ENCODE measurements at regions not wholly inside any gene's neighbourhood (a gene's known extent, or its start where the extent isn't known, plus 50 kb on each side); places are given as distances from the start of the nearest gene placed in this dataset.

GRCh38 chrX:124791492-124792095 is 445.2 kb downstream of the SH2D1A start:
- intact Hi-C loops (cut with DNase I), result no loop called here
- H3K27me3 ChIP-seq, result no peaks in the 10 kb centered on the region
- no peaks in the 10 kb centered on the region for H3K36me3 ChIP-seq
- no peaks in the 10 kb centered on the region for H3K4me1 ChIP-seq
- no peak overlapping the region for H3K4me3 ChIP-seq
- no peaks in the 10 kb centered on the region for H3K9me3 ChIP-seq
- no peak for TF ChIP-seq POLR2AphosphoS5 (IDR thresholded peaks at IDR 0.05; ENCODE audit: insufficient read depth in 1 of 2, low read depth in 1 of 2)
- TF ChIP-seq CTCF (IDR thresholded peaks at IDR 0.05), result no peak
- TF ChIP-seq POLR2A (IDR thresholded peaks at IDR 0.05), result no peak
- H3K27ac ChIP-seq, result no peak overlapping the region
- DNase-seq (ENCODE audit: extremely low spot score in 2 of 2), result no peak

GRCh38 chrX:124796989-124797388 is 450.6 kb downstream of the SH2D1A start:
- Histone ChIP-seq H3K27me3 (no peaks in the 10 kb centered on the region), H3K9me3 (no peaks in the 10 kb centered on the region), H3K4me3 (no peak overlapping the region), H3K36me3 (no peaks in the 10 kb centered on the region), H3K27ac (no peak overlapping the region), H3K4me1 (no peaks in the 10 kb centered on the region)
- no peak for DNase-seq (ENCODE audit: extremely low spot score in 2 of 2)
- TF ChIP-seq POLR2A (IDR thresholded peaks at IDR 0.05), result no peak
- no peak for TF ChIP-seq POLR2AphosphoS5 (IDR thresholded peaks at IDR 0.05; ENCODE audit: insufficient read depth in 1 of 2, low read depth in 1 of 2)
- TF ChIP-seq CTCF (IDR thresholded peaks at IDR 0.05), result no peak
- intact Hi-C loops (cut with DNase I), result no loop called here

GRCh38 chrX:124804962-124805361 is 458.6 kb downstream of the SH2D1A start:
- intact Hi-C loops (cut with DNase I), result no loop called here
- no peaks in the 10 kb centered on the region for H3K4me1 ChIP-seq
- H3K27me3 ChIP-seq, result no peaks in the 10 kb centered on the region
- no peaks in the 10 kb centered on the region for H3K36me3 ChIP-seq
- no peaks in the 10 kb centered on the region for H3K9me3 ChIP-seq
- DNase-seq (ENCODE audit: extremely low spot score in 2 of 2), result no peak
- TF ChIP-seq POLR2A (IDR thresholded peaks at IDR 0.05) (no peak), CTCF (IDR thresholded peaks at IDR 0.05) (no peak), POLR2AphosphoS5 (IDR thresholded peaks at IDR 0.05; ENCODE audit: insufficient read depth in 1 of 2, low read depth in 1 of 2) (no peak)
- H3K4me3 ChIP-seq, result no peak overlapping the region
- H3K27ac ChIP-seq, result no peak overlapping the region

GRCh38 chrX:124805486-124805885 is 459.1 kb downstream of the SH2D1A start:
- no peaks in the 10 kb centered on the region for H3K27me3 ChIP-seq
- TF ChIP-seq CTCF (IDR thresholded peaks at IDR 0.05), result no peak
- no peaks in the 10 kb centered on the region for H3K9me3 ChIP-seq
- no peaks in the 10 kb centered on the region for H3K4me1 ChIP-seq
- intact Hi-C loops (cut with DNase I), result no loop called here
- H3K36me3 ChIP-seq, result no peaks in the 10 kb centered on the region
- DNase-seq (ENCODE audit: extremely low spot score in 2 of 2), result no peak
- no peak overlapping the region for H3K4me3 ChIP-seq
- no peak overlapping the region for H3K27ac ChIP-seq

GRCh38 chrX:124814106-124814505 is 467.7 kb downstream of the SH2D1A start:
- no peaks in the 10 kb centered on the region for H3K27me3 ChIP-seq
- intact Hi-C loops (cut with DNase I), result no loop called here
- no peaks in the 10 kb centered on the region for H3K9me3 ChIP-seq
- no peaks in the 10 kb centered on the region for H3K36me3 ChIP-seq
- H3K27ac ChIP-seq, result no peak overlapping the region
- no peak overlapping the region for H3K4me3 ChIP-seq
- no peaks in the 10 kb centered on the region for H3K4me1 ChIP-seq
- TF ChIP-seq POLR2AphosphoS5 (IDR thresholded peaks at IDR 0.05; ENCODE audit: insufficient read depth in 1 of 2, low read depth in 1 of 2) (no peak), CTCF (IDR thresholded peaks at IDR 0.05) (no peak), POLR2A (IDR thresholded peaks at IDR 0.05) (no peak)
- no peak for DNase-seq (ENCODE audit: extremely low spot score in 2 of 2)

Measured in vagina (tissue), 2 donors.